Esophagus muscularis mucosa (tissue), 4 donors: ENCODE measurements at regions not wholly inside any gene's neighbourhood (a gene's known extent, or its start where the extent isn't known, plus 50 kb on each side); places are given as distances from the start of the nearest gene placed in this dataset.

ENCODE experiments used
- DNase-seq: peaks from one replicate; pipeline ENCODE4 v3.0.0-alpha.2; 2017; ENCODE audit errors: extremely low spot score
- H3K27ac ChIP-seq, 4 donors: fragments of 200-600 bp; sonication (generic); replicated peaks in 1 of 4; 1 replicate in 3 of 4; 2 replicates in 1 of 4; pipeline ENCODE4 v1.5.1; 2016 to 2019; ENCODE audit warnings: mild to moderate bottlenecking in 1 of 4
- H3K27me3 ChIP-seq, 4 donors: fragments of 200-600 bp; sonication (generic); one replicate each; pipeline versions ENCODE4 v1.5.1 to v1.6.0; 2016 to 2019
- H3K36me3 ChIP-seq, 4 donors: fragments of 200-600 bp; sonication (generic); one replicate each; pipeline ENCODE4 v1.5.1; 2016 to 2019
- H3K4me1 ChIP-seq, 4 donors: fragments of 200-600 bp; sonication (generic); one replicate each; pipeline ENCODE4 v1.5.1; 2016 to 2019
- H3K4me3 ChIP-seq, 4 donors: fragments of 200-600 bp; sonication (generic); 1 replicate in 2 of 4; 2 replicates in 2 of 4; pipeline ENCODE4 v1.5.1; 2016 to 2019; ENCODE audit warnings: mild to moderate bottlenecking in 4 of 4, moderate library complexity in 1 of 4
- H3K9me3 ChIP-seq, 4 donors: fragments of 200-600 bp; sonication (generic); 1 replicate in 3 of 4; 2 replicates in 1 of 4; pipeline ENCODE4 v1.5.1; 2016 to 2019
- EP300 ChIP-seq: sonication (generic); formaldehyde crosslinking; IDR thresholded peaks from one replicate; pipeline ENCODE4 v1.6.1; 2017; ENCODE audit warnings: antibody characterized with exemption
- POLR2A ChIP-seq: fragments of 450-650 bp; IDR thresholded peaks from one replicate; pipeline ENCODE4 v1.6.1; 2017; ENCODE audit warnings: antibody characterized with exemption, moderate library complexity, mild to moderate bottlenecking, low read depth
- POLR2AphosphoS5 ChIP-seq, 2 donors: sonication (generic); formaldehyde crosslinking; IDR thresholded peaks; one replicate each; pipeline ENCODE4 v1.6.1; 2017; ENCODE audit warnings: antibody characterized with exemption in 2 of 2
- WGBS: methylation state at CpG from one replicate; pipeline ENCODE4 v1.1.5; 2018; 5-methylcytosine and 5-hydroxymethylcytosine counted together
- intact Hi-C: fragments of 100-400 bp; cut with DNase I; formaldehyde crosslinking; loops from one replicate; pipeline ENCODE4 v1.15.1; 2023
- TF ChIP-seq, protein P1 (sequence below), 3 experiments: fragments of 200-600 bp in 2 of 3; fragments of 450-650 bp in 1 of 3; sonication (generic) in 2 of 3; IDR thresholded peaks; one replicate each; pipeline ENCODE4 v1.5.1; 2017 to 2019; ENCODE audit warnings: antibody characterized with exemption in 3 of 3, mild to moderate bottlenecking in 2 of 3, moderate library complexity in 1 of 3

DNA sequence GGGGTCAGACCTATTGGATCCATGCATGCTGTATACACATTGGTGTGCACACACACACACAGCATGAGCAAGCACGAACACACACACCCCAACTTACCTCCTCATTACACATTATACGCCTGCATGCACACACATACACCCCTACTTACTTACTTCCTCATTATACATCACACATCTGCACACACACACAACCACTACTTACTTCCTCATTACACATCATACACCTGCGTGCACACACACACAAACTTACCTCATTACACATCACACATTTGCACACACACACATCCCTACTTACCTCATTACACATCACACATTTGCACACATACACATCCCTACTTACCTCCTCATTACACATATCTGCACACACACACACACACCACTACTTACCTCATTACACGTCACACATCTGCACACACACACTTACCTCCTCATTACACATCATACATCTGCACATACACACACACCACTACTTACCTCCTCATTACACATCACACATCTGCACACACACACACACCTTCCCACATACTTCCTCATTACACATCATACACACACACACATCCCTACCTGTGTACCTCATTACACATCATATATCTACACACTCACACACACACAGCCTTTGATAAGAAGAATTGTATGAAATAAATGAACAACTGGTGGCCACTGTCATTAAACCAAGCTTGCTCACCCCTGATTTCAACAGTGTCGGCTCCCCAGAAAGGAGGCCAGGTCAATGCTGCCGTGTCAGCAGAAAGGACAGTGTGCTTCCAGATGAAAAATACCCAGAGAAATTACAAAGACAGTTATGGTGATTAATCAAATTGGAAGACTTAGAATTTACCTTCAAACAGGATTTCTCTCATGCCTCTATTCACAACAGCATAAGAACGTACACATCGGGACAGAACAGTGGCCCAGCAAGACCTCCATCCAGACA lies 117.8 kb downstream of the SETD4 start:
- Histone ChIP-seq H3K4me3 (no peak overlapping the region), H3K4me1 (peaks cover 0 to 5% (median 2%) of the 10 kb centered on the region in 4 donors), H3K36me3 (no peaks in the 10 kb centered on the region), H3K27ac (no peak overlapping the region), H3K27me3 (peaks cover 0 to 11% (median 0%) of the 10 kb centered on the region in 4 donors), H3K9me3 (no peaks in the 10 kb centered on the region)
- intact Hi-C loops, result no loop called here
- no peak for DNase-seq
- TF ChIP-seq EP300 (no peak), POLR2A (no peak), POLR2AphosphoS5 (IDR thresholded peaks at IDR 0.05) (no peak)
- TF ChIP-seq, protein P1, sequence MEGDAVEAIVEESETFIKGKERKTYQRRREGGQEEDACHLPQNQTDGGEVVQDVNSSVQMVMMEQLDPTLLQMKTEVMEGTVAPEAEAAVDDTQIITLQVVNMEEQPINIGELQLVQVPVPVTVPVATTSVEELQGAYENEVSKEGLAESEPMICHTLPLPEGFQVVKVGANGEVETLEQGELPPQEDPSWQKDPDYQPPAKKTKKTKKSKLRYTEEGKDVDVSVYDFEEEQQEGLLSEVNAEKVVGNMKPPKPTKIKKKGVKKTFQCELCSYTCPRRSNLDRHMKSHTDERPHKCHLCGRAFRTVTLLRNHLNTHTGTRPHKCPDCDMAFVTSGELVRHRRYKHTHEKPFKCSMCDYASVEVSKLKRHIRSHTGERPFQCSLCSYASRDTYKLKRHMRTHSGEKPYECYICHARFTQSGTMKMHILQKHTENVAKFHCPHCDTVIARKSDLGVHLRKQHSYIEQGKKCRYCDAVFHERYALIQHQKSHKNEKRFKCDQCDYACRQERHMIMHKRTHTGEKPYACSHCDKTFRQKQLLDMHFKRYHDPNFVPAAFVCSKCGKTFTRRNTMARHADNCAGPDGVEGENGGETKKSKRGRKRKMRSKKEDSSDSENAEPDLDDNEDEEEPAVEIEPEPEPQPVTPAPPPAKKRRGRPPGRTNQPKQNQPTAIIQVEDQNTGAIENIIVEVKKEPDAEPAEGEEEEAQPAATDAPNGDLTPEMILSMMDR (IDR thresholded peaks at IDR 0.05), result no peak
- 85% methylated on average over 8 of the region's 8 CpGs for WGBS

DNA sequence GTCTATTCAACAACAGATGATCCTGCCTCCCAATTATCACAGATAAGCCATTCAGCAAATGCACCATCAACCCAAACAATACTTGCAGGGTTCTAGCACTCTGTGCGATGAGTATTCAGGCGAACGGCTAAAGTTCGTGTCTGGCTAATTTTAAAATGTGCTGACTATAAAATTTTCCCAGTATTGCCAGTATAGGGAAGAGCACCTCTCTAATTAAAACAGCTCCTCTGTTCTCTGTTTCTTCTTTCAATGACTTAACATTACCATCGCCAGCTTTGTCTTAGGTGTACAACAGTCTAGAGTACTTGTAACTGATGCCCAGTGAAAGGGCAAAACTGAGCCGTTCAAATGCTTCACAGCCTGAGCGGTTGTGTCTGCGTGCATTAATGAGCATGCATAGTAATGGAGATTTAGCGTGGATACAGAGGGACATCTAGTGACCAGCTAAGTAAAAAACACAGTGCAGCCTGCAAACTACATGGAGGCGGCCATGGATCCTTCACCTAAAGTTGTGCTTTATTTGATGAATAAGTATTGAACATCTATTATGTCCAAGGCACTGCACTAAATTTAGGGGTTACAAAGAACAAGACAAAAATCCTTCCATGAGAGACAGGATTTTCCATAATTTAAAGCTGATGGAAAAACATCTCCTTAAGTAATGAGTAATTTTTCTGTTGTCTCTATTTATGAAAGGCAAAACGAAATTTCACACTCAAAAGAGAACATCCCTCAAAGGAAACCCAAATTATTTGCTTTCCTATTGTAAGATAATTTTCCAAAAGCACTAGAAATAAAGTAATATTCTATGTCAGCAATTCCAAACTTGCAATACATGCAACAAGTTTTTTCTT lies 120.0 kb downstream of the SETD4 start:
- no peak overlapping the region for H3K27ac ChIP-seq
- H3K36me3 ChIP-seq, result no peaks in the 10 kb centered on the region
- peak in 1 of 2 donors; percentile 24 for TF ChIP-seq POLR2AphosphoS5 (IDR thresholded peaks at IDR 0.05)
- TF ChIP-seq, protein P1 (IDR thresholded peaks at IDR 0.05), result peak; percentile 54 to 62 (median 61)
- TF ChIP-seq POLR2A, result no peak
- peaks cover 0 to 11% (median 0%) of the 10 kb centered on the region in 4 donors for H3K27me3 ChIP-seq
- peak; percentile 90 for DNase-seq
- peaks cover 0 to 5% (median 2%) of the 10 kb centered on the region in 4 donors for H3K4me1 ChIP-seq
- H3K4me3 ChIP-seq, result no peak overlapping the region
- no peaks in the 10 kb centered on the region for H3K9me3 ChIP-seq
- 31% methylated on average over 11 of the region's 11 CpGs for WGBS
- intact Hi-C loops, result loop anchor here (2.0 kb wide), 1 partner anchor 1196 kb away; no protein-coding TSS in a partner anchor

DNA sequence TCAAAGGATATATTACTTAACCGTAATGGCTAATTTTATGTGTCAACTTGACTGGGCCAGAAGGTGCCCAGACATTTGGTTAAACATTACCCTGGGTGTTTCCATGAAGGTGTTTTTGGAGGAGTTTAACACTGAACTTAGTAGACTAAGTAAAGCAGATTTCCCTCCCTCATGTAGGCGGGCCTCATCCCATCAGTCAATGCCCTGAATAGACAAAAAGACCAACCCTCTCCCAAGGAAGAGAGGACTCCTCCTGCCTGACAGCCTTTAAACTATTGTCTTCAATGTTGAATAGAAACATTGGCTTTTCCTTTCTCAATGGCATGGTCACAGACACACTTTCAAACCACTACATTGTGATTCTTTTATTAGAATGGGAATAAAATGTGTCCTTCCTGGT lies 121.9 kb downstream of the SETD4 start:
- peak; percentile 60 for DNase-seq
- H3K4me3 ChIP-seq, result no peak overlapping the region
- H3K27me3 ChIP-seq, result peaks cover 0 to 11% (median 0%) of the 10 kb centered on the region in 4 donors
- H3K36me3 ChIP-seq, result no peaks in the 10 kb centered on the region
- no peak overlapping the region for H3K27ac ChIP-seq
- intact Hi-C loops, result loop anchor here (5.0 kb wide), 1 partner anchor 1051 kb away; no protein-coding TSS in a partner anchor
- 95% methylated on average over 2 of the region's 2 CpGs for WGBS
- peaks cover 4 to 9% (median 4%) of the 10 kb centered on the region in 4 donors for H3K4me1 ChIP-seq
- no peaks in the 10 kb centered on the region for H3K9me3 ChIP-seq
- TF ChIP-seq POLR2A, result no peak
- no peak for TF ChIP-seq POLR2AphosphoS5 (IDR thresholded peaks at IDR 0.05)
- TF ChIP-seq EP300, result no peak
- TF ChIP-seq, protein P1 (IDR thresholded peaks at IDR 0.05), result no peak

DNA sequence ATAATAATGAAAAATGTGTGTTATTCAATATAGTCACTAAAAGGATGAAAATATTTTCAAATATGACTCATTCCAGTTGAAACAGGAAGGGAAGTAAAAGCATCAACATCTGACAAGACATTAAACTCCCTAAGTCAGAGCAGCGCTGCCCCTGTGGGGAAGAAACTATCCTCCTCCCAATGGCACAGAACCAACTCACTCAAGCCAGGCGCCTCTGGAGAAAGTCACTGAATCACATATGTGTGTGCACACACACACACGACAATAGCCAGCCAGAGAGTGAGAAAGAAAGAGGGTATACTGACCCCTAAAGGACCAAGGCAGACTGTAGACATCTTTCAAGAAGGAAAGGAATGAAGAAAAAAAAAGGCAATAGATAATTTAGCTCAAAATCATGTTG lies 126.9 kb downstream of the SETD4 start:
- intact Hi-C loops, result no loop called here
- Histone ChIP-seq H3K27me3 (no peaks in the 10 kb centered on the region), H3K36me3 (no peaks in the 10 kb centered on the region), H3K27ac (peak overlapping the region; percentile 1 to 73 (median 62)), H3K9me3 (no peaks in the 10 kb centered on the region), H3K4me1 (peaks cover 16 to 21% (median 19%) of the 10 kb centered on the region in 4 donors), H3K4me3 (no peak overlapping the region)
- peak; percentile 92 for DNase-seq
- WGBS, result 20% methylated on average over 3 of the region's 3 CpGs
- no peak for TF ChIP-seq POLR2AphosphoS5 (IDR thresholded peaks at IDR 0.05)
- TF ChIP-seq POLR2A, result no peak
- TF ChIP-seq, protein P1 (IDR thresholded peaks at IDR 0.05), result peak in 1 of 3 experiments; percentile 2
